ENCODE measurements at regions not wholly inside any gene's neighbourhood (a gene's known extent, or its start where the extent isn't known, plus 50 kb on each side); places are given as distances from the start of the nearest gene placed in this dataset.

DNA sequence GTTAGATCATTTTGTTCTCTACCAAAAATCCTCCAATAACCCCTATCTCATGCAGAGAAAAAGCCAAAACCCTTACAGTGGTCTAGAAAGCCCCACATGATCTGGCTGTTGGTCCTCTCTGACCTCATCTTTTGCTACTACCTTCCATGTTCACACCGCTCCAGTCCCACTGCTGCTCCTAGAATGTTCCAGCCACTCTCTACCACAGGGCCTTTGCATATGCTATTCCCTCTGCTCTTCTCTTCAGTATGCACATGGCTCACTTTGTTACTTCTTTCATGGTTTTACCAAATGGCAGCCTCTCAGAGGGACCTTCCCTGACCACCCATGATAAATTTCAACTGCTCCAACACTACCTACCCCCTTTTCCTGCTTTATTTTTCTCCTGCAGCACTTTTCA lies 193.5 kb upstream of the CCDC150 start:
- no peak for DNase-seq

DNA sequence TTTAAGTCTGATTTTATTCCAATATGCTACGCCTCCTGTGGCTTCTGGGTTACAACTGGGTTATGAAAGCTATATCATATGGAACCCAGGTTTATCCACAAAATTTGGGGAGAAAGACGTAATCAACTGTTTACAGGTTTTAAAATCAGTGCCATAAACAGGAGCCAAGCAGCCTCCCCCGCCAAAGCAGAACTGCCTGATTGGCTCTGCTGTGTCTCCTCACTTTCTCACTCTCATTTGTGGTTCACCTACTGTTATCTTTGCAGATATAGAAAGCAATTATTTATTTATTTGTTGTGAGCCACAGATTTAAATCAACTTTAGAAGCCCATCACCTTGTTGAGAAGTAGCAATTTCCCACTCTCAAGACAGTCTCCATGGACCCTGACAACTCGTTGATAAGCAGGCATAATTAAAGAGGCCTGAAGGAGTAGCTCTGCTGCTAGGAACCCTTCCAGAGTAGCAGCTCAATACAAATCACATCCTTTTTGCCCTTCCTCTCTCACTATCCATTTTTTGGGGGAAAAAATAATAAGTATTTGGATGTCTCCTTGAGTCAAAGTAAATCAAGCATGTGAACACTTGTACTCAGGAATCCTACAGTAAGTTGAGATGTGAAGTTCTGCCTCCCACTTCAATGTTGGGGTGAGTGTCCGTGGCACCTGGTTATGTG lies 191.0 kb upstream of the CCDC150 start:
- DNase-seq = no peak

DNA sequence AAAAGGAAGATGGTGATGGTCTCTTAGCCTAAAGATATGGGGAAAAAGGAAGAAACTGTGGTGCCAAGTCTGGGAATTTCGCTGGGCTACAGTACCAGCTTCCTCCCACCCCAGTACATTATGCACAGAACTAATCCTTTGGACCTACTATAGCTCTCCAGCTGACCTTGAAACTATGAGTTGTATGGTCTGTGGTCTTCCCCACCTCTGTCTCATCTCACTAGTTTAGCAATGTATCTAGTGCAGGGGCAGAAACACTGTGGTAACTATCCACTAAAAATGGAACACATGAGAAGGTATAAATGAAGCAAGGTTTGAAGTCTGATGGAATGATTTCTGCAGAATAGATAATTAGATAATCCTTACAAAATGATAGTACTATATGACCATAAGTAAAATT lies 190.4 kb upstream of the CCDC150 start:
- no peak for DNase-seq

DNA sequence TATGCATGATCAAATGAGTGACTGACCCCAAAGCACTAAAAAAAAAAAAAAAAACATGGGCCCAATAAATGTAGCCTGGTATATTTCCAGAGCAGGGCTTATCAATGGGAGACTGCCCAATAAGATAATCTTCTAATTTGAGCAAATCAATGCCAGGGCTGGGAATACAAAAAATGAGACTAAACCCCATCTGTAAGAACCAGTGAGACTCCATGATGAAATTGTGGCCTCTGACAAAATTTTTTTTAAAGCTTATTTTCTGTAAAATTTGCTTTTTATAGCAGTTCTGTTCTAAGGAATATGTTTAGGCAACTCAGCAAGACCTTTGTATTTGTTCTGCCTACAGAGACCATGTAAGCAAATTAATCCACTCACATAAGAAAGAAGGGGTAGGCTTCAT lies 186.8 kb upstream of the CCDC150 start:
- DNase-seq = no peak

DNA sequence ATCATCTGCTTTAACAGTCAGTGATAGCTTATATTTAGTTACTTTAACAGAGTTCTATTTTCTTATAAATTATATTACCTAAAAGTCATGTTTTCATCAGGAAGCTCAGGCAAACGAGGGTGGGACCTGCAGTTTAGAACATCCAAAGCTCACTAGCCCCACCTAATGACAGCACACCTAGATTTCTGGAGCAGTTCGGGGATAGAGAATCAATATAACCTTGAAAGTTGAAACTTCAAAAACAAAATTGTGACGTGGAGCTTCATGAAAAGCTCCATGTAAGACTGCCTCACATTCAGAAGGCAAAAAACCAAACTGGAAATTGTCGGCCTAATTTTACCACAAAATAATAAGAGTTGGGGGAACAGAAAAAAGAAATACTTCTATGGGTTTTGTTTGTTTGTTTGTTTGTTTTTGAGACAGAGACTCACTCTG lies 185.9 kb upstream of the CCDC150 start:
- peak; percentile 21 for DNase-seq

DNA sequence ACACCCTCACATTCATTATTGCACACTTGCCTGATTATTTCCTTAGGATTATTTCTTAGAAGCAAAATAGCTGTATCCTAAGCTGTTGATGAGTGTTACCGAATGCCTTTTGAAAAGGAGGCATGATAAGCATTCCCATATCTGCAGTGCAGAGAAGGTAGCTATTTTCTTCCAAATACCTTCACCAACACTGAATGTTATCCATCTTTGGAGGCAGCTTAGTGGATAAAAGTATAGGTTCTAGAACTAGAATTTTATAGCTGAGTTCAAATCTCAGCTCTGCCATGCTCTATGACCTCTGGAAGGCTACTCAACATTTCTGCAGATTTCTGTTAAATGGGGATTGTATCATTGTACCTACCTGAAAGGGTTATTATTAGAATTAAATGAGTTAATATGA lies 185.0 kb upstream of the CCDC150 start:
- DNase-seq = no peak

DNA sequence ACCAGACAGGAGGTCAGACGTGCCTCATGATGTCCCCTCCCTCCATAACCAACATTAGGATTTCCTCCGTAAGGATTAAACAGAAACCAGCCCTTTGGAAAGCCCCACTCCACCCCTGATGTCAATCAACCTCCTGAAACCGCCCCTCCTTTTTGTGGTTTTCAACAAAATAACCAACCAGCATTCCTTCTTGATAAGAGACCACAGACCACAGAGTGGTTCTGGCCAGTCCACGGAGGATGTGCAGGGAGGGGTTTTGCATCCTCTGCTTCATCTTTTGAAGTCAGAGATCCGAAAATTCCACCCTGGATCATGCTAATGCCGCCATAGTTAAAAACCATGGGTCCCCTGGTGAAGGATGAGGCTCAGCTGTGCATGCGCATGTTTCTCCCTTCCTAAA lies 180.0 kb upstream of the CCDC150 start:
- no peak for DNase-seq

DNA sequence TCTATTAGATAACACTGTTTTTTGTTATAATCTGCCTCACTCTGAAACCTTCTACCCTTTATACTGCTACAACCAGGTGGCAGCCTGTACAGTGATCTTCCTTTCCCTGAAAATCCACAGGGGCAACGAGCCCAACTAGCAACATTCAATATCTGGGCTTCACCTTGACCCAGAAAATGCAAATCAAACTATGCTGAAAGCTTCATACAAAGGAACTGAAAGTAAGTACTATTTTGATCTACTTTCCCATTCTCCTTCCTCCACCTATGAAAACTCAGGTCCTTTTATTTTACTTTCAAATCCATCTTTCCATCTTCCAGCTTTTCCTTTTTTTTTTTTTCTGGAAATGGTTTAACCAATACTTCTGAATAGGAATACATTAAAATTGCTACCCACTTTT lies 175.8 kb upstream of the CCDC150 start:
- no peak for DNase-seq

DNA sequence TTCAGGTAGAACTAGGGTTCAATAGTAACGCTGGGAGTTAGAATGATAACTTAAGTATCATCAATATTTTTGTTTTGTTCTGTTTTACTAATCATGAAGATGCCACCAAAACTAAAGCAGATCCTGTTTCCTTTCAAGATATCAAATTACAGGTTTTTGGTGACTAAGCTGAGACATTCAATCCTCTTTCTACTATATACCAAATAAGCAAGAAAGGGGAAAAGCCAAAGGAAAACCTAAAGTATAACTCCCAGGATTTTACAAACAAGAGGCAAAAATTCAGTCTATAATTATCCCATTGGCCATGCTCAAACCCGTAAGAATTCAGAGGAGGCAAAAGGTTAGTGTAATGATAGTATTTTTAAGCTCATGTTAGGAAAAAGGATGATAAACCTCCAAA lies 175.2 kb upstream of the CCDC150 start:
- no peak for DNase-seq

DNA sequence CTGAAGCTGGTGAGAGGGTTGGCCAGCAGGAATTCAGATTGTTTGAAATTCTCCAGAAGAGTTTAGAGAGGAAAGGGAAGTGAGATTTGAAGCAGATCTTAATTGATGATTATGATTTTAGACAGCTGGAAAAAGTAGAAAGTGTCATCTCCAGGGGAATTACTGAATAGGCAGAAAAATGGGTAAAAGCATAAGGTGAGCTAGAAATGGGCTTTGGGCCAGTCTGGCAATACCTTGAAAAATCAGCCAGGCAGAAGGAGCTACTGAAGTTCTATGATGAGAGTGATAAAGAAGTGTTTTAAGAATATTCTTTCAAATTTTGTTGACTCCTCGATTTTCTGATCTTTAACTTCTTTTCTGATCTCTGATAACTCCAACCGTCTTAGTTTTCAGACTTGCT lies 172.9 kb upstream of the CCDC150 start:
- no peak for DNase-seq

DNA sequence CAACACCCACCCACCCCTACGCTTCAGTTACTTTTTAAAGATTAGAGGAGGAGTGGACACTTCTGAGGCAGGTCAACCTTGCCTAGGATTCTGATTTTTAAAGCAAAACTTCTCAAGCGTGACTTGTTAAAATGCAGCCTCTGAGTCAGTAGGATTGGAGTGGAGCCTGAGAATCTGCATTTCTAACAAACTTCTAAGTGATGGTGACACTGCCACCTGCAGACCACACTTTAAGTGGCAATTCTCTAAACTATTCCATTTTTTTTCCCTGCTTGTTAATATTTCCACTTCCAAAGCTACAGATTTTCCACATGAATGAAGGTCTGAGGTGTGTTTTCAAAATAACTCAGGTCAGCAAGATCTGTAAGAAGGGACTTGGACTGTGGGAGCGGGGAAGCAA lies 171.1 kb upstream of the CCDC150 start:
- DNase-seq = no peak

DNA sequence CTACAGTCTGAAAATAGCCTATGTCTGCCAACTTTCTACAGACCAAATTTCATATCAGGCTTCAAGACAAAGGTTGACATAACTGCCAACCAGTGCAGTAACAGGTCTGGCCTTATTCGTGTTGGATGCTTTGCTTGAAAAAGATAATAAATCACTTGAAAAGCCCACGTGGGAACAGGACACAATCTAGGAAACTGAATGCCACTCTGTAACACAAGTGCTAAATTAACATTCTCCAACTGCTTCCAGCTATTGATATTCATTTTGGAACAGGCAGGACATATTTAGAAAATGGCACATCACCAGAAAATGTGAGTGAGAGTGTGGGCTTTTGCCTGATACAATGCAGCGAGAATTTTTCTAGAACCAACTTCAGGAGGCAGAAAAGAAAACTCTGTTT lies 165.9 kb upstream of the CCDC150 start:
- no peak for DNase-seq

DNA sequence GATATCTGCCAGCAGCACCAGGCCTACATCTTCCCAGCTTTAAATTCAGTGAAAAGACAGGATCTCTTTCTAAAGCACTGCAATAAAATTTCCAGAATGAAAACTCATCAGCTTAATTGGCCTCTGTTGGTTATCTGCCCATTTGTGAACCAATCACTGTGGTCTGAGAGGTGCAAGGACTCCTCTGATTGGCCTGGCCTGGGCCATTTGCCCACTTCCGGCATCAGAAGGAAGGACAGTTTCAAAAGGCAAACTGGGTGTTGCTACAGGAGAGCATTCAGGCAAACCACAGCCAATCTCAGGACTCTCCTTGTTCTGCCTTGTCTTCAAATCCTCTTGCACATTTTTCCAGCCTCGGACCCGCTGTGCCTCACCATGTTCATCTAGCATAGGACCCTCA lies 163.9 kb upstream of the CCDC150 start:
- DNase-seq = no peak

DNA sequence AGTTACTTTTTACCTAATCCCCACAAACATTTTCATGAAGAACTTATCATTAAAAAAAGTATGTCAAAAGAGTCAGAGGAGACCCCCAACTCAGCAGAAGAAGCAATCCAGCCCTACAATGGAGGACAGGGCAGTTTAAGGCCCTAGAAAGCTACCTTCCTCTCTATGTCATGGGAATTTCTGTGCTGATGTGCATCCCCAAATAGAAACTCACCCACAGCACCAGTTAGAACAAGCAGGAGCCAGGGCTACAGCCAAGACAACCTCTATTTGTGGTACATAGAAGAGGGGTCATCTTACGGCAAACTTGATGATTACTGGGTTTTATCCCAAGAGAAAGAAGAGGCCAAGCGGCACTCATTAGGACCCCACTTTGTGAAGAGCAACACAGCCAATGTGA lies 160.9 kb upstream of the CCDC150 start:
- no peak for DNase-seq

DNA sequence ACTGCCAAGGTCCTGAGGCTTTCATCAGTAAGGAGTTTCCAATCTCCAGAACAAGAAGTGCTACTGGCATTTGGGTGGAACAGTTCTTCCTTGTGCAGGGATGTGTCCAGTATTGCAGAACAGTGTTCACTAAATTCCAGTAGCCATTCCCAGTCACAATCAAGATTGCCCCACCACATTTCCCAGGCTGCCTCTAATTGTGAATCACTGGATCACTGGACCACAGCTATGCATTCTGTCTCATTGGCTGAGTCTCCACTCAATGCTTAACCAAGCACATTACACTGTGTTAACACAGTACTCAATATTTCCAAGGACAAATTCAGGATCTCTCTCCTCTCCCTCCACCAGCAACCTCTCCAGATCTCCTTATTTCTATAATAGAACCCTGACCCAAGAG lies 160.2 kb upstream of the CCDC150 start:
- DNase-seq = no peak

DNA sequence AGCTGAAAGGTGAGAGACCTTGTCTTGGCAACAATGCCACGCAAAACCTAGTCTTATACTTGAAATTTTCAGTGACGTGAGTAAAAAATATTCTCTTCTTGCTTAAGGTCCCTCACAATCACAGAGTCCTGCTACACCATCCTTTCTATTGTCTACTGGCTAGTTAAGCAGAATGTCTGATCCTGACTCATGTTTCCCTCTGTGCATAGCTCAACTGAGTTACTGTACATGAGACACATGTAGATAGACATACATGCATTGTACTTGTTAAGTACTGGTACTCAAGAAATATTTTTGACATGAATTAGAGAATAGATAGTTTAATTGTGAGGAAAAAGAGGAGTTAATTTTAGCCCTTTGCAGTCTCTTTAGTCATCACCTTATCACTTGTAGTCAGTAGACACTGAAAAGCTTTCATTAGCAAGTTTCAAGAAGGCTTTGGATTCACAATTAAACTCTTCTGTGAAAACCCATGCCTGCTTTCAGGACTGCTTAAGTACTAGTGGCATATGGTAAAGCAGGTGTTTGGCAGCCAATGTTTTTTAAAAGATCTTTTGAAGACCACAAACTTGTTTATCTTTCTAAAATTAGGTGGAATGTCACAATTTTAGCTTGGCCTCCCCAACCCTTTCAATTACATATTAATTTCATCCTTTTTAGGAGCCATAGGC lies 158.7 kb upstream of the CCDC150 start:
- DNase-seq = no peak

DNA sequence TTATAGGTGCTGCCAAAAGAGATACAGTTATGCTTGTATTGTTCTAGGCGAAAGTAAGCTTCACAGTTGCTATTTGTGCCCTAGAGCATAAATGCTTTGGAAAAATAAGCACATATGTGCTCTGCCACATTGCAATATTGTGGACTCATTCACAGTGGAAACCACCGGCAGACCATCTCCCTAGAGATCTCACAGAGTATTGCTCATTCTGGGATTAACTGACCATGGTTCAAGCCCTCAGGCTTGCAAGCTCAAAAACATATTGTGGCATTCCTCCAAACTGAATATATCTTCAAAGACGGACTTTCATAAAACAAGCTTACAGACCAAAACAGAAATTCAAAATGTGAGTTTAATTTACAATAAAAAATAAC lies 158.2 kb upstream of the CCDC150 start:
- DNase-seq = no peak

DNA sequence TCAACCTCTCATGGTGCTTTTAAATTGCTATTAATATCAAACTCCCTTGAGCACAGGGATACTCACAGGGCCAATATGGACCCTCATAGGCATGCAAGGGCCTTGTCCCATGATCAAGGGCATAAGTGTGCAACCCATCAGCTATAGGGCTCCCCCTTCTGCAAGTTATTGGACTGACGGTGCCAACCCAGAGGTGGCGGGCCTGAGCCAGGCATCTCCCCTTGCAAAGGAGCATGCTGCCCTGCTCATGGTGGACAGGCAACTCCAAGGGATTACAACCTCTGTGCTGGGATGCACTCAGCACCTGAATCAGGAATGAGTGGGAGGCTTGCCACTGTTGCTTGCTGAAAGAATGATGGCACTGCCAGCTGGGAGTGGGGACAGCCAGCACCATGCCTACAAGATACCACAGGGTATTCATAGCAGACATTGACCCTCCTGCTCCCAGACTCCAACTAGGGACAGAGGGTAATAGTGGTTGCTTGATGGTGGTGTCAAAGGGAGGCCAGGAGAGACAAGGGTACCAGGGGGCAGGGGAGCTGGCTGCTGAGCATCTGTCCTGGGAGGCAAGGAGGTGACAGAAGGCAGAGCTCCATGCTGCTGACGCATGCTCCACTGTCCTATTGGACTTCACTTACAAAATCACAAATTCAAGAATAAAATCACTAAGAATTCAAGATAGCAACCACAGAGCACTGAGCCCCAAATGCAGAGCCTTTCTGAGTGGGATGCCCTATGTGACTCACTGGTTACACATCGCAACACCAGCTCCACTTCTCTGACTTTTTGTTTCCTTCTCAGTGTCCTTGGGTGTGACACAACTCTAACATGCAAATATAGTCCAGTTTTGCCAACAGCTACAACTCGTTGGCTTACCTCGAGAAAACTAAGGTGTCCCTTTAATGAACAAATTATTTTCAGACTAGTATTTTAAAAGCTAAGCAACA lies 157.1 kb upstream of the CCDC150 start:
- no peak for DNase-seq

DNA sequence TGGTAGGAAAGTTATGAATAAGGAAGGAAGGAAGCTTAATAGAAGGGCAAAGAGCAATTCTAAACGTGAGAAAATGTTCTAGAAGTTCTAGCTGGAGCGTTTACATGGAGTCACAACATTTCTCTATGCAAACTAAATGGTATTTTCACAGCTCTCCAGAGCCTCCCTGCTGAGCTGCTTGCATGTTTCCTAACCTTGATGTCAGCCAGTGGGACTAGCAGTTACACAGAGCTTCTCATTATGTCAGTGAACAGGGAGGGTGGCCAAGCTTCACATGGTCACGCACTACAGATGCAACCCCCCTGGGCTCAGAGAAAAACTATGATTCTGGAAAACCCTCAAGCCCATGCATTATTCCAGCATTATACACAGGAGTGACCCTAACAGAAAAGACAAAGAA lies 153.4 kb upstream of the CCDC150 start:
- no peak for DNase-seq

DNA sequence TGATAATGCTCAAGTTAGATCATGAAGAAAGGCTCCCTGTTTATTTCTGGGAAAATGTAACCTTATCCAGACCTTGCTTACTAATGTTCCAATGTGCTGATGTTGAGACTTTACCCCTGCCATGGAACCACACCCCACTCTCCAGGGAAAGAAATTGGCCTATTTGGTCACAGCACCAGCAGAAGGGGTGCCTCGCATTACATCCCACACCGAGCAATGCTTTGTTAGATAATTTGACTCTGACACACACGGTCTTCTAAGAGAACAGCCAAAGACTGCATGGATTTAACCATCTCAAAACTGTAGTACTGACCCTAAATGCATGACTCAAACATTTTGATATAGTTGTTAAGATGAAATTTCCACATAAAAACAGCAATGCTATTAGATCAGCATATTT lies 152.1 kb upstream of the CCDC150 start:
- no peak for DNase-seq

DNA sequence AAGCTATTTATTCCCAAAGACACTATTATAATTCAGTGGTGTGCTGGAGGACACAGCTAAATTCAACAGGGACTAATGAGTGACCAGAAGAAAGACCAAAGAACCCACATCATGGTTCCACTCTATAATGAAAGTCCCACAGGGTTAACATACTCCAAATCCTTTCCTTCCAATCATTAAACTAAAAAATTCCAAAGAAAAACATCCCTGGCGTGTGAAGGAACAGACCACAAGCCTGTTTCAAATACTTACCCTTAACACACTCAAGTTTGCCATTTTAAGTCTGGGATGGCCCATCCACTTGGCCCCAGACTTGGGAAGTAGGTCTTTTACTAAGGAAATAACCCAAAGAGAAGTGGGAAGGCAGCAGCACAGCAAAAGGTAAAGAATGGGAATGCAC lies 150.1 kb upstream of the CCDC150 start:
- no peak for DNase-seq

DNA sequence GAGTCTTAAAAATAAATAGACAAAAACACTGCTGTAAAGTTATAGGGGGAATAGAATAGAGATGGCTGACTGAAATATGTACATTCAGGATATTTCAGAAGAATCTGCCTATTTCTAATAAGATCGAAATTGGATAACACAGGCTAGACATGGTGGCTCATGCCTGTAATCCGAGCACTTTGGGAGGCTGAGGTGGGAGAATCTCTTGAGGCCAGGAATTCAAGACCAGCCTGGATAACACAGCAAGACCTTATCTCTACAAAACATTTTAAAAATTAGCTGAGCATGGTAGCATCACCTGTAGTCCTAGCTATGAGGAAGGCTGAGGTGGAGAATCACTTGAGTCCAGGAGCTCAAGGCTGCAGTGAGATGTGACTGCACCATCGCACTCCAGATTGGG lies 146.6 kb upstream of the CCDC150 start:
- DNase-seq = no peak

DNA sequence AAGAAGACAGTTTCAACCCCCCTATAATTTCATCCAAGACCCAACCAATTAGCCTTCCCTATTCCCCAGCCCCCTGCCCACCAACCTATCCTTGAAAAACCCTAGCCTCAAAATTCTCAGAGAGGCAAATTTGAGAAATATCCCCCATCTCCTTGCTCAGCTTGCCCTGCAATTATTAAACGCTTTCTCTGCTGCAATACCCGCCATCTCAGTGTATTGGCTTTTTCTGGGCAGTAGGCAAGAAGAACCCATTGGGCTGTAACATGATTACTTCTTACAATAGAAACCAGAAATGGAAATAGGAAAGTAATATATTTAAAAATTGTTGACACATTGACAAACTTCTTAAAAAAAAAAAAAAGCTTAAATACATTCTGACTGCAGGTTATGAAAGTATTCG lies 140.6 kb upstream of the CCDC150 start:
- no peak for DNase-seq

DNA sequence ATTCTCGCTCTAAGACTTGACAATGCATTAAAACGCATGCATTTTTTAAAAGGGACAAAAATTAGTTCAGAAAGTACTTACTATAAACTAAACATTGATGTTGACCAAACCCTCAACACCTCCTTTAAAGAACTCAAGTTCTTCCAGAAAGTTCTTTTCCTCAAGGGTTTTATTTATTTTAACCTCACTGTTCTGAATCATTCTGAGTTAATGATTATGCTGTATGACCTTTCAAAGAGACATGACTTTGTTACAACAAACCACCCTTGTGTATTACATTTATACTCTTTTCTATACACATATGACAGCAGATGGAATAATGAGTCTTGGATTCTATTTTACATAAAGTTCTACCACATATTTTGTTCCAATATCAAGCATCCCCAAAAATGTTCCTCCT lies 139.8 kb upstream of the CCDC150 start:
- DNase-seq = no peak

Data from activated naive CD4-positive, alpha-beta T cell treated with Interleukin-2 at 50 U/mL for 16 hours (primary cell).